ENCODE measurements at regions not wholly inside any gene's neighbourhood (a gene's known extent, or its start where the extent isn't known, plus 50 kb on each side); places are given as distances from the start of the nearest gene placed in this dataset.

DNA sequence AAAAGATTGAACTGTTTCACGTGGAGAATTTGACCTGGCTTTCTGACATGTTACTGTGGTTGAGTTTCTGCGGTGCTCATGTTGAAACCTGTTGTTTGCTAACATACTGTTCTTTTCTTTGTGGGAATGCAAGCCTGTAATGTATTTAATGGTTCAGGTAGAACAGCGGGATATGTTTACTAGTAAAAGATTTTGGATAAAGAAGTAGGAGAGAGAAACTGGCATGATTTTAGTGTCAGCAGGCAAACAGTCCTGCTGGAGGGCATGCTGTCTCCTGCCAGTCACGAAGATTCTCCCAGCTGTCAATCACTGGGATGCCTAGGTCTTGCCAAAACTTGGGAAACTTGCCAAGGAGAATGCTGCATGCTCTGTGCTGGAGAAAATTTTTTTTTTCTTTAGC, 263.5 kb downstream of the TAF11L14 start:
- H3K4me3 Mint-ChIP-seq, result no peak overlapping the region
- DNase-seq (ENCODE audit: low spot score) (no peak), ATAC-seq (no peak)
- no peaks in the 10 kb centered on the region for H3K27me3 Mint-ChIP-seq
- no peaks in the 10 kb centered on the region for H3K36me3 Mint-ChIP-seq
- H3K27ac Mint-ChIP-seq, result no peak overlapping the region
- peaks cover 8% of the 10 kb centered on the region for H3K9me3 Mint-ChIP-seq
- H3K4me1 Mint-ChIP-seq (ENCODE audit: low read depth in 2 of 2), result no peaks in the 10 kb centered on the region

GRCh38 chr5:17898766-17899165, 264.5 kb downstream of the TAF11L14 start:
- H3K9me3 Mint-ChIP-seq, result peaks cover 8% of the 10 kb centered on the region
- no peak for ATAC-seq
- no peak for DNase-seq (ENCODE audit: low spot score)
- no peak overlapping the region for H3K27ac Mint-ChIP-seq
- no peaks in the 10 kb centered on the region for H3K4me1 Mint-ChIP-seq (ENCODE audit: low read depth in 2 of 2)
- H3K27me3 Mint-ChIP-seq, result no peaks in the 10 kb centered on the region
- H3K36me3 Mint-ChIP-seq, result no peaks in the 10 kb centered on the region
- no peak overlapping the region for H3K4me3 Mint-ChIP-seq

GRCh38 chr5:17907094-17907493, 272.8 kb downstream of the TAF11L14 start:
- Mint-ChIP-seq H3K4me1 (ENCODE audit: low read depth in 2 of 2) (no peaks in the 10 kb centered on the region), H3K4me3 (no peak overlapping the region), H3K36me3 (peaks cover 11% of the 10 kb centered on the region), H3K27me3 (no peaks in the 10 kb centered on the region), H3K9me3 (peaks cover 9% of the 10 kb centered on the region), H3K27ac (no peak overlapping the region)
- ATAC-seq (no peak), DNase-seq (ENCODE audit: low spot score) (no peak)

DNA sequence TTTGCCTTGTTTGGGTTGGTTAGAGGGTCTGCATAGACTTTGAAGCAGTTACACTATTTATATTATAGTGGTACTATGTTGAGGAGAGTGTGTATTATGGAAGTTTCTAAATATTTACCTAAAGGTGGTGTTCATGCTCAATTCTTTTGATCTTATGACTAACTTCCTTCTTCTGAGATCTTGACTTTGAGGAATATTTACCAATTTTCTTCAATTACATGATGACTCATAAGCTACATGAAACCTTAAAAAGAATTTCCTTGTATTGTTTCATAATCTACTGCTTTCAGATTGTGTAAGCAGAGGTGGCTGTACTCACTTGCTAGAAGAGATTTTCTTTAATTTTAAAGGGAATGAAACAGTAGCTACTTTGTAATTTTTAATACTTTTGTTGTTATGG, 276.1 kb downstream of the TAF11L14 start:
- peaks cover 10% of the 10 kb centered on the region for H3K9me3 Mint-ChIP-seq
- ATAC-seq, result no peak
- H3K36me3 Mint-ChIP-seq, result peaks cover 11% of the 10 kb centered on the region
- DNase-seq (ENCODE audit: low spot score), result no peak
- no peaks in the 10 kb centered on the region for H3K4me1 Mint-ChIP-seq (ENCODE audit: low read depth in 2 of 2)
- H3K27me3 Mint-ChIP-seq, result no peaks in the 10 kb centered on the region
- no peak overlapping the region for H3K4me3 Mint-ChIP-seq
- no peak overlapping the region for H3K27ac Mint-ChIP-seq

DNA sequence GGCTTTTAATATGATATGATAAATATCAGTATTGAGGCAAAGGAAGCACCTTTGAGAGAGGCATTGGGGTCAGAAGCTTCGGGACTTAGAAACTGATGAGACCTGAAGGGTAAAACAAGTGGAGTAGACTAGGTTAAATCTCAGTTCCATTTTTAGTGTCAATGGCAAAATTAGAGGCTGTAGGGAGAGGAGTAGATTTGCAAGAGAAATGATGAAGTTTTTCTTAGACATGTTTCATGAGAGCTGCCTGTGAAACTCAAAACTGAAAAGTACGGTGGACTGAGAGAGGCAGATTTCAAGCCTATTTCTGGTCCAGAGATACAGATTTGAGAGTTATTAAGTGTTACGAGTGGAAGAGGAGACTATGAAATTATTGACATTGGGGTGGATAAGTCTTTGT, 278.5 kb downstream of the TAF11L14 start:
- no peak for ATAC-seq
- no peak overlapping the region for H3K27ac Mint-ChIP-seq
- no peak overlapping the region for H3K4me3 Mint-ChIP-seq
- H3K36me3 Mint-ChIP-seq, result peaks cover 15% of the 10 kb centered on the region
- no peaks in the 10 kb centered on the region for H3K27me3 Mint-ChIP-seq
- no peaks in the 10 kb centered on the region for H3K4me1 Mint-ChIP-seq (ENCODE audit: low read depth in 2 of 2)
- peaks cover 17% of the 10 kb centered on the region for H3K9me3 Mint-ChIP-seq
- DNase-seq (ENCODE audit: low spot score), result no peak

GRCh38 chr5:17916446-17916845, 282.2 kb downstream of the TAF11L14 start:
- H3K9me3 Mint-ChIP-seq, result peaks cover 19% of the 10 kb centered on the region
- no peak overlapping the region for H3K27ac Mint-ChIP-seq
- H3K4me1 Mint-ChIP-seq (ENCODE audit: low read depth in 2 of 2), result no peaks in the 10 kb centered on the region
- DNase-seq (ENCODE audit: low spot score) (no peak), ATAC-seq (no peak)
- H3K27me3 Mint-ChIP-seq, result no peaks in the 10 kb centered on the region
- peaks cover 11% of the 10 kb centered on the region for H3K36me3 Mint-ChIP-seq
- H3K4me3 Mint-ChIP-seq, result no peak overlapping the region

DNA sequence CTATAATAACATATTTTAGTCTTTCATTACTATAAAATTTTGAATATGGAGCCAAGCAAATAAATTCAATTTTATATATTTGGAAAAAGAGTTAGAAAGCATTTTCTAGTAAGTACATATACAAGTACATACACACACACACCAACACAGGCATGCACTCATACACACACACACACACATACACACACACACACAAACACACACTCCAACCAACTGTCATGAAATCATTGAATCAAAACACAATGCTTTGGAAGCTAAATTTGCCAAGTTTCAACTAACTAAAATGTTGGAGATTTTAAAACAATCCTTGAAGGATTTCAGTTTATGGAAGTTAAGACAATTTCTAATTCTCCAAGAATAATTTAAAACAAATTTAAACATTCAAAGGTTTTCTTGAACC, 283.2 kb downstream of the TAF11L14 start:
- no peaks in the 10 kb centered on the region for H3K4me1 Mint-ChIP-seq (ENCODE audit: low read depth in 2 of 2)
- no peaks in the 10 kb centered on the region for H3K27me3 Mint-ChIP-seq
- peaks cover 14% of the 10 kb centered on the region for H3K36me3 Mint-ChIP-seq
- no peak for ATAC-seq
- no peak overlapping the region for H3K27ac Mint-ChIP-seq
- H3K4me3 Mint-ChIP-seq, result no peak overlapping the region
- DNase-seq (ENCODE audit: low spot score), result no peak
- peaks cover 23% of the 10 kb centered on the region for H3K9me3 Mint-ChIP-seq

- peaks cover 8% of the 10 kb centered on the region for H3K36me3 Mint-ChIP-seq
- no peaks in the 10 kb centered on the region for H3K27me3 Mint-ChIP-seq
- H3K9me3 Mint-ChIP-seq, result peaks cover 20% of the 10 kb centered on the region
- no peak overlapping the region for H3K4me3 Mint-ChIP-seq
- H3K4me1 Mint-ChIP-seq (ENCODE audit: low read depth in 2 of 2), result no peaks in the 10 kb centered on the region
- no peak overlapping the region for H3K27ac Mint-ChIP-seq
- ATAC-seq (no peak), DNase-seq (ENCODE audit: low spot score) (no peak)
Observed at GRCh38 chr5:17918373-17919104, 284.3 kb downstream of the TAF11L14 start.

DNA sequence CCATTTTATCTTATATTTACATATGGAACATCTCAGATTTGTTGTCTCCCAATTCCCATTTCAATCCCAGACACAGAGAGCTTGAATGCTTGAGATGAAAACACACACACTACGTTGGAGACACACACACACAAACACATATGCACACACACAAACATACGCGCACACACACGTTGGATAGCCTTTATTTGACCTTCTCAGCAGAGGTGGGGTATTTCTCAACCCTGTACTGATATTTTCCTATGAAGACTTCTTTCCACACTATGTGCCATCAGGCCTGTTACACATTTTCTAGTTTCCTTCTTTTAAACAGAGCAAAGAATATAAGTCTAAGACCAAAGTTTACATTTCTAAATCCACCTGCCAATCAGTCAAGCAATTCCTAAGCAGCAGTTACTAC, 291.0 kb downstream of the TAF11L14 start:
- Mint-ChIP-seq H3K9me3 (peaks cover 12% of the 10 kb centered on the region), H3K27me3 (no peaks in the 10 kb centered on the region), H3K4me1 (ENCODE audit: low read depth in 2 of 2) (no peaks in the 10 kb centered on the region), H3K4me3 (no peak overlapping the region), H3K27ac (no peak overlapping the region), H3K36me3 (peaks cover 10% of the 10 kb centered on the region)
- ATAC-seq (no peak), DNase-seq (ENCODE audit: low spot score) (no peak)

GRCh38 chr5:17928581-17928981, 294.3 kb downstream of the TAF11L14 start:
- H3K27me3 Mint-ChIP-seq, result no peaks in the 10 kb centered on the region
- H3K9me3 Mint-ChIP-seq, result peaks cover 28% of the 10 kb centered on the region
- DNase-seq (ENCODE audit: low spot score), result no peak
- H3K27ac Mint-ChIP-seq, result no peak overlapping the region
- H3K36me3 Mint-ChIP-seq, result peaks cover 5% of the 10 kb centered on the region
- H3K4me1 Mint-ChIP-seq (ENCODE audit: low read depth in 2 of 2), result no peaks in the 10 kb centered on the region
- ATAC-seq, result no peak
- H3K4me3 Mint-ChIP-seq, result no peak overlapping the region

GRCh38 chr5:17929171-17929570, 294.9 kb downstream of the TAF11L14 start:
- H3K4me1 Mint-ChIP-seq (ENCODE audit: low read depth in 2 of 2), result no peaks in the 10 kb centered on the region
- H3K36me3 Mint-ChIP-seq, result peaks cover 9% of the 10 kb centered on the region
- no peaks in the 10 kb centered on the region for H3K27me3 Mint-ChIP-seq
- no peak for ATAC-seq
- H3K4me3 Mint-ChIP-seq, result no peak overlapping the region
- peaks cover 31% of the 10 kb centered on the region for H3K9me3 Mint-ChIP-seq
- no peak overlapping the region for H3K27ac Mint-ChIP-seq
- no peak for DNase-seq (ENCODE audit: low spot score)

DNA sequence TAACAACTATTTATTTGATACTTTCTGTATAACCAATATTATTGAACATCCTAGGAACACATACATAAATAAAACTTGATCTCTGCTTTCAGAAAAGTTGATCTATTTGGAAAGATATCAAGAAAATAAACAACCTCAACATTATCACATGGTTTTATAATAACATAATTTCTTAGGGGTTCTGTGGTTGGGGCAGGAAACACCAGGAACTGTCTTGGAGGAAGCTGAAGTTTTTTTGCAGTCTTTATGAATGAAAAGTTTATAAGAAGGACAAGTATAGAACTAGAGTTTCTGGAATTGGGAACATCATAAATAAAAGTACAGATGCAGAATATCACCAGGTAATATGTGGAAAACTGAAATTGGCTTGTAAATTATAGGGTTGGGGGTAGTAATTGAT, 296.1 kb downstream of the TAF11L14 start:
- ATAC-seq, result no peak
- no peaks in the 10 kb centered on the region for H3K4me1 Mint-ChIP-seq (ENCODE audit: low read depth in 2 of 2)
- peaks cover 12% of the 10 kb centered on the region for H3K36me3 Mint-ChIP-seq

GRCh38 chr5:17944046-17944445, 309.8 kb downstream of the TAF11L14 start:
- no peak for ATAC-seq
- Mint-ChIP-seq H3K4me3 (no peak overlapping the region), H3K27ac (no peak overlapping the region), H3K36me3 (peaks cover 10% of the 10 kb centered on the region), H3K27me3 (no peaks in the 10 kb centered on the region), H3K9me3 (peaks cover 35% of the 10 kb centered on the region), H3K4me1 (ENCODE audit: low read depth in 2 of 2) (no peaks in the 10 kb centered on the region)
- no peak for DNase-seq (ENCODE audit: low spot score)

More for the DNA sequence above, 296.1 kb downstream of the TAF11L14 start:
- Mint-ChIP-seq H3K4me3 (no peak overlapping the region), H3K27ac (no peak overlapping the region), H3K9me3 (peaks cover 34% of the 10 kb centered on the region), H3K27me3 (no peaks in the 10 kb centered on the region)
- DNase-seq (ENCODE audit: low spot score), result no peak

- no peak for ATAC-seq
- Mint-ChIP-seq H3K9me3 (peaks cover 31% of the 10 kb centered on the region), H3K4me1 (ENCODE audit: low read depth in 2 of 2) (no peaks in the 10 kb centered on the region), H3K36me3 (peaks cover 19% of the 10 kb centered on the region), H3K27ac (no peak overlapping the region), H3K27me3 (no peaks in the 10 kb centered on the region), H3K4me3 (no peak overlapping the region)
- no peak for DNase-seq (ENCODE audit: low spot score)
Observed at GRCh38 chr5:17947029-17947428, 312.8 kb downstream of the TAF11L14 start.

Measured in natural killer cell treated with Interleukin-12 subunit alpha and Interleukin-12 subunit beta and Interleukin-15 and Interleukin-18, amount 100 ng/mL, for 72 hours (primary cell).